Psoas muscle (tissue), 7 donors: ENCODE measurements at regions not wholly inside any gene's neighbourhood (a gene's known extent, or its start where the extent isn't known, plus 50 kb on each side); places are given as distances from the start of the nearest gene placed in this dataset.
"Not testable (repeated sequence)": the region's sequence is repeated elsewhere in the genome, so short reads cannot be mapped to it uniquely, and the experiment has no call there.

Experiments used
- ATAC-seq, 4 donors: fragments of 200-7000 bp; cut with Tn5 transposase; one replicate each; pipeline ENCODE4 v1.9.1; 2020; ENCODE audit warnings: moderate library complexity in 3 of 4, mild to moderate bottlenecking in 2 of 4
- DNase-seq, 2 donors: peaks; one replicate each; pipeline ENCODE4 v3.0.0-alpha.2; 2020
- H3K27ac ChIP-seq: fragments of 200-600 bp; one replicate; pipeline ENCODE4 v1.8.0; 2022
- H3K27me3 ChIP-seq, 3 donors: fragments of 200-600 bp in 1 of 3; one replicate each; pipeline versions ENCODE4 v1.6.1 to v1.8.0; 2013 to 2022; ENCODE audit warnings: low read length in 2 of 3, mild to moderate bottlenecking in 2 of 3, moderate library complexity in 1 of 3; ENCODE audit not compliant: insufficient read depth in 3 of 3
- H3K36me3 ChIP-seq, 2 donors: fragments of 200-600 bp in 1 of 2; one replicate each; pipeline versions ENCODE4 v1.6.1 to v1.8.0; 2013 to 2022; ENCODE audit warnings: low read depth in 1 of 2, mild to moderate bottlenecking in 1 of 2, moderate library complexity in 1 of 2; ENCODE audit not compliant: insufficient read depth in 1 of 2
- H3K4me1 ChIP-seq: fragments of 200-600 bp; one replicate; pipeline ENCODE4 v1.8.0; 2022
- H3K4me3 ChIP-seq: fragments of 200-600 bp; one replicate; pipeline ENCODE4 v1.8.0; 2022; ENCODE audit warnings: mild to moderate bottlenecking
- H3K9me3 ChIP-seq: fragments of 200-600 bp; one replicate; pipeline ENCODE4 v1.8.0; 2022
- WGBS, 3 donors: extraction: QIAGEN DNeasy Blood & Tissue Kit; methylation state at CpG; one replicate each; pipeline versions ENCODE4 v1.1.6 to v1.1.7; 2013; 5-methylcytosine and 5-hydroxymethylcytosine counted together
- intact Hi-C, 2 donors: fragments of 100-400 bp; cut with DNase I; formaldehyde crosslinking; loops; one replicate each; pipeline versions ENCODE4 v1.11.0 to v1.14.2; 2022
- TF ChIP-seq, protein P1 (sequence below): fragments of 200-600 bp; IDR thresholded peaks from one replicate; pipeline ENCODE4 v1.8.0; 2022; ENCODE audit warnings: antibody characterized with exemption
- donor health status: healthy with polysubstance abuse.
- donor health status: DM: no; HTN: no; CAD: no; lungs with moderate emphysema.
- donor health status: Bipolar disorder and iron deficiency.
- donor health status: healthy.
- donor health status: DM: yes; HTN: yes; CAD: no.
- donor health status: DM: no; HTN: no; CAD: no.
- donor health status: DM: yes; HTN: yes; CAD: no.

DNA sequence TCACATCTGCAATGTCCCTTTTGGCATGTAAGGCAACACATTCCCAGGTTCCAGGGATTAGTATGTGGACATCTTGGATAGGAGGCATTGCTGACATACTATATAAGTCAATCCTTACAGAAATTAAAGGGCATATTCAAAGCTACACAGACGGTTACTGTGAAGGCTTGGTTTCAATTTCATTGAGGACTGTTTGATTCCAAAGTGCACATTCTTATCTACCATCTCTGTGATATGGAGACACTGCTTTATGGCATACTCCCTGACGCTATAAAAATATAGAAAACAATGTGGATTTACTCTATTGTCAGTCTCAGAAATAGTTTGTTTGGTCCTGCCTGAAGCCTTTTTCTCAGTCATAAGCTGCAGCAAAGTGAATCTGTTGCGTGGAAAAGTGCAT lies 1486.7 kb downstream of the FAM181B start:
- H3K9me3 ChIP-seq, result no peaks in the 10 kb centered on the region
- WGBS, 3 donors, result 62 to 69% (median 68%) methylated on average over 3 of the region's 3 CpGs
- DNase-seq (no peak), ATAC-seq (no peak)
- H3K36me3 ChIP-seq, result no peaks in the 10 kb centered on the region
- no peak overlapping the region for H3K4me3 ChIP-seq
- TF ChIP-seq, protein P1, sequence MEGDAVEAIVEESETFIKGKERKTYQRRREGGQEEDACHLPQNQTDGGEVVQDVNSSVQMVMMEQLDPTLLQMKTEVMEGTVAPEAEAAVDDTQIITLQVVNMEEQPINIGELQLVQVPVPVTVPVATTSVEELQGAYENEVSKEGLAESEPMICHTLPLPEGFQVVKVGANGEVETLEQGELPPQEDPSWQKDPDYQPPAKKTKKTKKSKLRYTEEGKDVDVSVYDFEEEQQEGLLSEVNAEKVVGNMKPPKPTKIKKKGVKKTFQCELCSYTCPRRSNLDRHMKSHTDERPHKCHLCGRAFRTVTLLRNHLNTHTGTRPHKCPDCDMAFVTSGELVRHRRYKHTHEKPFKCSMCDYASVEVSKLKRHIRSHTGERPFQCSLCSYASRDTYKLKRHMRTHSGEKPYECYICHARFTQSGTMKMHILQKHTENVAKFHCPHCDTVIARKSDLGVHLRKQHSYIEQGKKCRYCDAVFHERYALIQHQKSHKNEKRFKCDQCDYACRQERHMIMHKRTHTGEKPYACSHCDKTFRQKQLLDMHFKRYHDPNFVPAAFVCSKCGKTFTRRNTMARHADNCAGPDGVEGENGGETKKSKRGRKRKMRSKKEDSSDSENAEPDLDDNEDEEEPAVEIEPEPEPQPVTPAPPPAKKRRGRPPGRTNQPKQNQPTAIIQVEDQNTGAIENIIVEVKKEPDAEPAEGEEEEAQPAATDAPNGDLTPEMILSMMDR, result no peak
- no peaks in the 10 kb centered on the region for H3K4me1 ChIP-seq
- intact Hi-C loops, result no loop called here
- no peak overlapping the region for H3K27ac ChIP-seq
- H3K27me3 ChIP-seq, result peaks cover 0 to 3% (median 0%) of the 10 kb centered on the region in 3 donors

DNA sequence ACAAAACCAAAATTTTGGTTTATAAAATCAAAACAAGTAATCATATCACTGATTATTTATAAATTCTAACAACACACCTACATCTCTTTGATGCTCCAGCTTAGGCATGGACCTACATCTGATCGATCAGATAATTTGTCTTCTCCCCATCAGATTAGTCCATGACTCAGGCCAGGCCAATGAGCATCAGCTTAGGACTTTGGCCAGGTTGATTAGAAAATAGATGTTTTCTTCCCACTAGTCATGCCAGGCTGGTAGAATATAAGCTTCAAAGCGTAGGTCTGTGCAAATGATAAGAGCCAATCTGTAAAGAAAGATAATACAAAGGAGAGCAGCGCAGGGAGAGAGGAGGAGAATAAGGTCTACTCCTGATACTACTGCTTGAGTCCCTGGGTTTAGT lies 1487.9 kb downstream of the FAM181B start:
- 78 to 87% (median 86%) methylated on average over 3 of the region's 3 CpGs for WGBS, 3 donors
- H3K27ac ChIP-seq, result no peak overlapping the region
- H3K27me3 ChIP-seq, result peaks cover 0 to 3% (median 0%) of the 10 kb centered on the region in 3 donors
- H3K4me1 ChIP-seq, result no peaks in the 10 kb centered on the region
- H3K4me3 ChIP-seq, result no peak overlapping the region
- H3K9me3 ChIP-seq, result no peaks in the 10 kb centered on the region
- intact Hi-C loops, result no loop called here
- DNase-seq (no peak), ATAC-seq (no peak)
- H3K36me3 ChIP-seq, result no peaks in the 10 kb centered on the region
- TF ChIP-seq, protein P1, result no peak

DNA sequence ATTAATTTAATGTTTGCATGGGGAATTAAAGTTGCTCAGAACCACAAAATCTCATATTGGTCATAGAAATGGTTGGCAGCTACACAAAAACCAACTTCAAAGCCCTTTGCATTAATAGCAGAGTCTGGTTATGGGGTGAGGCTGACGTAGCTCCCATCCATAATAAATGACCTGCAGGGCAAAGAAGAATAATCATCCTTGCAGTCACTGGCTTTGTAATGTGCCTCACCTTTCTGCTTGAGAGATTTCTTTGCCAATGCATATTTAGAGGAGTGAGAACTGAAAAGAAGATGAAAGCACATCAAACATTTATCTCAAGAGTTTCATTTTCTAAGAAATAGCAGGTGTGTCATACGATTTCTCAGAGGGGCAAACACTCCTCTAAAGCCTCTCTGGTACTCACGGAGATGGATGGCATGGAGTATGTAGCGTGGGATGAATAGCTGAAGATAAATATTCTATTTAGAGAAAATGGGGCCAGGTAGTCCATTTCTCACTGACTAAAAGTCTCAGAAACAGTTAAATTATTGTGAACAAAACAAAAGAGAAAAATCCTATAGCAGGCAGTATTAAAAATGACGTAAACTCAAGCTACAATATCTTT lies 1491.9 kb downstream of the FAM181B start:
- no peak for ATAC-seq
- 58 to 62% (median 61%) methylated on average over 5 of the region's 5 CpGs for WGBS, 3 donors
- no peaks in the 10 kb centered on the region for H3K9me3 ChIP-seq
- peaks cover 0 to 3% (median 0%) of the 10 kb centered on the region in 3 donors for H3K27me3 ChIP-seq
- intact Hi-C loops, result no loop called here
- TF ChIP-seq, protein P1, result no peak
- DNase-seq, result no peak
- no peaks in the 10 kb centered on the region for H3K4me1 ChIP-seq
- H3K36me3 ChIP-seq, result no peaks in the 10 kb centered on the region
- H3K27ac ChIP-seq, result no peak overlapping the region
- H3K4me3 ChIP-seq, result no peak overlapping the region

DNA sequence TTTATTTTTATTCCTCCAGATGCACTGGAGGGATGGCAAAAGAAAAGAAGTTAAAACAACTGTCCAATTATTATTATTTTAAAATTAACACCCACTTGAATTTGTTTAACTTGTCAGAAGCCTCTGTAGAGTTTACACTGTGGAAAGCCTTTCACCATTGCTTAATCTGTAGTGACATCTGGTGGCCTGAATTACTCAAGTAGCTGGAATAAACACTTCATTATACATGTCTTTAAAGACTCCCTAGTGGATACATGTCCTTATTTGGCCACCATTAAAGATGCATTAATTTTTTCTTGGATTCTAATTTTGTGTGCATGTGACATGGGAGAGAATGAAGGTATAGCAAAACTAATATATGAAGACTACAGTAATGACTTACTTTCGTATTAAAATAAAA lies 1496.5 kb downstream of the FAM181B start:
- Histone ChIP-seq H3K4me3 (no peak overlapping the region), H3K9me3 (no peaks in the 10 kb centered on the region), H3K4me1 (no peaks in the 10 kb centered on the region), H3K27me3 (no peaks in the 10 kb centered on the region), H3K27ac (no peak overlapping the region), H3K36me3 (no peaks in the 10 kb centered on the region)
- TF ChIP-seq, protein P1, result peak; percentile 27
- no peak for DNase-seq
- intact Hi-C loops, result no loop called here
- ATAC-seq, result no peak
- WGBS, 3 donors, result 71 to 78% (median 75%) methylated on average over 1 of the region's 1 CpG

DNA sequence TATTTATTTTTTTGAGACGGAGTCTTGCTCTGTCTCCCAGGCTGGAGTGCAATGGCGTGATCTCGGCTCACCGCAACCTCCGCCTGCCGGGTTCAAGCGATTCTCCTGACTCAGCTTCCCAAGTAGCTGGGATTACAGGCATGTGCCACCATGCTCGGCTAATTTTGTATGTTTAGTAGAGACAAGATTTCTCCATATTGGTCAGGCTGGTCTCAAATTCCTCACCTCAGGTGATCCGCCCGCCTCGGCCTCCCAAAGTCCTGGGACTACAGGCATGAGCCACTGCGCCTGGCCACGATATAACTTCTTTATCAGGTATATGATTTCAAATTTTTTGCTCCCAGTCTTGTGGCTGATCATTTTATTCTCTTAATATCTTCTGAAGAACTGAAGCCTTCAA lies 1506.3 kb downstream of the FAM181B start:
- ATAC-seq, H3K4me3 ChIP-seq, H3K27ac ChIP-seq, H3K4me1 ChIP-seq, H3K9me3 ChIP-seq, H3K27me3 ChIP-seq, H3K36me3 ChIP-seq, DNase-seq: not testable (repeated sequence)
- intact Hi-C loops, result loop anchor here in 1 of 2 donors (5.0 kb wide), 1 partner anchor 1500 kb away; no protein-coding TSS in a partner anchor
- WGBS, 3 donors, result 96 to 97% (median 97%) methylated on average over 13 of the region's 13 CpGs
